GM20000 (cell line): ENCODE measurements at regions not wholly inside any gene's neighbourhood (a gene's known extent, or its start where the extent isn't known, plus 50 kb on each side); places are given as distances from the start of the nearest gene placed in this dataset.

Experiments
- DNase-seq: peaks from one replicate; pipeline ENCODE4 v3.0.0; 2012; ENCODE audit warnings: low spot score
- CTCF ChIP-seq: IDR thresholded peaks from 2 replicates; pipeline ENCODE4 v1.5.1; 2012; ENCODE audit warnings: mild to moderate bottlenecking, control low read depth; ENCODE audit errors: extremely low read depth, missing control alignments

DNA sequence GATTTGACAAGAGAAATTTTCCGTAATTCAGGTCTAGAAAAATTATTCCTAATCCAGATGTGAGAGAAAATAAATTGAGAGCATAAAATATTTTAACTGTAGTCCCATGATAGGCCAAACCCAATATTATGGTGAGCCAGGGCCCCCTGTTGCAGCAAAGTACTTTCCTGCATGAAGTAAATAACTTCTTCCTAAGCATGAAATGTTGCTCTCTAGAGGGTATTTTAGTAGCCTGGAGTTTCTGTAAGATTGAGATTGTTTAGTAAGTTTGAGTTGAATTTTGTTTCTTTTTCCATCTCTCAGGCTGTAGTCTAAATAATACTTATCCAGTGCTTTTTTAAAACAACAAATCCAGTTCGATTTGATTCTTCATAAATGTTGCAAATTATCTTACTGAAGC, 317.5 kb upstream of the MPDZ start:
- DNase-seq, result no peak
- no peak for TF ChIP-seq CTCF

- no peak for TF ChIP-seq CTCF
- no peak for DNase-seq
Observed at GRCh38 chr9:13596383-13596970, 317.0 kb upstream of the MPDZ start.

DNA sequence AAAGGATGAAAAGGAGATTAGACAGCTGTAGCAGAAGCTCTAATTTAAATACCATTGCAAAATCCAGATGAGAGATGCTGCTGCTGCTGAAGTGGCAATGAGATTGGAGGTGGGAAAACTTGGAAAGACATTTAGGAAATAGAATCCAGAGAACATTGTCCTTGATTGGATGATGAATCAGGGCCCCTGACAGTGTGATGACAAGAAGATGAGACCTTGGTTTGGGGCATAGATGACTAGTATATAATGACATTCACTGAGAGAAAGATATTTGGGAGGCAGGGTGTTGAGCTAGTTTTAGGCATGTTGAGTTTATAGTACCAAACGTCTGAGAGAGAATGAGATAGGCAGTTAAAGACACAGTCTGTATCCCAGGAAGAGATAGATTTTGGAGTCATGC, 311.5 kb upstream of the MPDZ start:
- TF ChIP-seq CTCF, result no peak
- DNase-seq, result no peak

GRCh38 chr9:13589034-13589737, 309.7 kb upstream of the MPDZ start:
- DNase-seq, result no peak
- TF ChIP-seq CTCF, result no peak

GRCh38 chr9:13588151-13589033, 308.9 kb upstream of the MPDZ start:
- DNase-seq, result no peak

DNA sequence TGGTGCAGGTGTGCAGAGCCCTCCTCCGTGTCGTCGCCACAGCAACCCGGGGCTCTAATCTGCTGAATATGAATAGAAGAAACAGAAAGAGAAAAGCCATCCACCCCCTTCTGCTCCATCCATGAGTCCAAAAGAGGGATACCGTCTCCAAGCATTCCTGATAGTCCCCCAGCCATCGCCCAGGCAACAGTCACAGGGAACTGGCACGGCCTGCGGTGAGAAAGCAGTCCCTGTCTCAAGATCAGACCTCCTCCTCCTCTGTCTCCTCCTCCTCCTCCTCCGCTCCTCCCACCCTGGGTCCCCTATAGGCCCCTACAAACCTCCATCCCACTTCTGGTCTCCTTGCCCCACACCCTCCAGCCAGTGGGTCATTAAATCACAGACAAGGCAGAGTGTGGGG, 308.1 kb upstream of the MPDZ start:
- DNase-seq, result no peak
- no peak for TF ChIP-seq CTCF

More at GRCh38 chr9:13588151-13589033, 308.9 kb upstream of the MPDZ start:
- no peak for TF ChIP-seq CTCF
